ENCODE measurements at regions not wholly inside any gene's neighbourhood (a gene's known extent, or its start where the extent isn't known, plus 50 kb on each side); places are given as distances from the start of the nearest gene placed in this dataset.
"Not testable (repeated sequence)": the region's sequence is repeated elsewhere in the genome, so short reads cannot be mapped to it uniquely, and the experiment has no call there.

DNA sequence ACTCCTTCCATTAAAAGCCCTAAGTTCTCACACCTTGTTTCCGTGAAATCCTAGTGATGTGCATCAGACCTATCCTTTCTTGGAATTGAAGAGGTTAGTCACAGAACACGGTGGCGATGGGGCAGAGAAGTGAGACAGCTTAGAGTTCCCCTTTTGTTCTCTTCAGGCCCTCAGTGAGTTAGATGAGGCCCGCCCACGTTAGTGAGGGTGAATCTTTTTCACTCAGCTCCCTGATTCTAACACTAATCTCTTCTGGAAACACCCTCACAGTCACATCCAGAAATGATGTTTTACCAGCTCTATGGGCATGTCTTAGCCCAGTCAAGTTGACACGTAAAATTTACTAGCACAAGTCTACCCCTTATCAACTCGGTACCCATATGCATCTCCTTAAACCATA, 172.7 kb upstream of the NOX3 start:
- no peaks in the 10 kb centered on the region for H3K4me1 ChIP-seq (ENCODE audit: control insufficient read depth in 5 of 5, insufficient read depth in 5 of 5, low read length in 5 of 5)
- H3K36me3 ChIP-seq (ENCODE audit: control insufficient read depth in 4 of 4, insufficient read depth in 4 of 4, low read length in 4 of 4), result no peaks in the 10 kb centered on the region
- 86 to 93% methylated on average over 7 of the region's 7 CpGs for WGBS, 2 donors
- H3K27ac ChIP-seq (ENCODE audit: low read depth in 1 of 2, low read length in 1 of 2), result no peak overlapping the region
- no peak overlapping the region for H3K9ac ChIP-seq (ENCODE audit: insufficient read depth in 1 of 2, low read length in 2 of 2)
- no peaks in the 10 kb centered on the region for H3K27me3 ChIP-seq (ENCODE audit: control insufficient read depth in 3 of 3, insufficient read depth in 3 of 3, low read length in 2 of 3)
- H3K4me3 ChIP-seq, result no peak overlapping the region
- no peak for DNase-seq
- TF ChIP-seq, protein P1, sequence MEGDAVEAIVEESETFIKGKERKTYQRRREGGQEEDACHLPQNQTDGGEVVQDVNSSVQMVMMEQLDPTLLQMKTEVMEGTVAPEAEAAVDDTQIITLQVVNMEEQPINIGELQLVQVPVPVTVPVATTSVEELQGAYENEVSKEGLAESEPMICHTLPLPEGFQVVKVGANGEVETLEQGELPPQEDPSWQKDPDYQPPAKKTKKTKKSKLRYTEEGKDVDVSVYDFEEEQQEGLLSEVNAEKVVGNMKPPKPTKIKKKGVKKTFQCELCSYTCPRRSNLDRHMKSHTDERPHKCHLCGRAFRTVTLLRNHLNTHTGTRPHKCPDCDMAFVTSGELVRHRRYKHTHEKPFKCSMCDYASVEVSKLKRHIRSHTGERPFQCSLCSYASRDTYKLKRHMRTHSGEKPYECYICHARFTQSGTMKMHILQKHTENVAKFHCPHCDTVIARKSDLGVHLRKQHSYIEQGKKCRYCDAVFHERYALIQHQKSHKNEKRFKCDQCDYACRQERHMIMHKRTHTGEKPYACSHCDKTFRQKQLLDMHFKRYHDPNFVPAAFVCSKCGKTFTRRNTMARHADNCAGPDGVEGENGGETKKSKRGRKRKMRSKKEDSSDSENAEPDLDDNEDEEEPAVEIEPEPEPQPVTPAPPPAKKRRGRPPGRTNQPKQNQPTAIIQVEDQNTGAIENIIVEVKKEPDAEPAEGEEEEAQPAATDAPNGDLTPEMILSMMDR (IDR thresholded peaks at IDR 0.05; ENCODE audit: control extremely low read depth, extremely low read depth), result no peak
- no peak for ATAC-seq (ENCODE audit: insufficient read depth, low FRiP score)
- peaks cover 0 to 2% (median 0%) of the 10 kb centered on the region in 4 donors for H3K9me3 ChIP-seq (ENCODE audit: control insufficient read depth in 4 of 4, insufficient read depth in 3 of 4, low read length in 3 of 4)

DNA sequence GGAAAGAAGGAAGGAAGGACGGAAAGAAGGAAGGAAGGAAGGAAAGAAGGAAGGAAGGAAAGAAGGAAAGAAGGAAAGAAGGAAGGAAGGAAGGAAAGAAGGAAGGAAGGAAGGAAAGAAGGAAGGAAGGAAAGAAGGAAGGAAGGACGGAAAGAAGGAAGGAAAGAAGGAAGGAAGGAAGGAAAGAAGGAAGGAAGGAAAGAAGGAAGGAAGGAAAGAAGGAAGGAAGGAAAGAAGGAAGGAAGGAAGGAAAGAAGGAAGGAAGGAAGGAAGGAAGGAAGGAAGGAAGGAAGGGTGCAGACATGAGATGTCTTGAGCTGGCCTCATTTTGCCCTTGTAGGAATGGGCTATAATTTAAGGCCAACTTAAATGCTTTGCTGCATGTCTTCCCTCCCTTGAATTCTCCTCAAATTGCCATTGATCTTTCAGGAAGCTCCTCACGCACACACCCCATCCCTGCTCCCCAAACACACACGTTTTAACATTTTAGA, 172.1 kb upstream of the NOX3 start:
- H3K9ac ChIP-seq (ENCODE audit: insufficient read depth in 1 of 2, low read length in 2 of 2); H3K36me3 ChIP-seq (ENCODE audit: control insufficient read depth in 4 of 4, insufficient read depth in 4 of 4, low read length in 4 of 4); H3K4me3 ChIP-seq; H3K4me1 ChIP-seq (ENCODE audit: control insufficient read depth in 5 of 5, insufficient read depth in 5 of 5, low read length in 5 of 5); H3K27me3 ChIP-seq (ENCODE audit: control insufficient read depth in 3 of 3, insufficient read depth in 3 of 3, low read length in 2 of 3); DNase-seq; H3K9me3 ChIP-seq (ENCODE audit: control insufficient read depth in 4 of 4, insufficient read depth in 3 of 4, low read length in 3 of 4); ATAC-seq (ENCODE audit: insufficient read depth, low FRiP score); H3K27ac ChIP-seq (ENCODE audit: low read depth in 1 of 2, low read length in 1 of 2): not testable (repeated sequence)
- 70 to 82% methylated on average over 4 of the region's 4 CpGs for WGBS, 2 donors

DNA sequence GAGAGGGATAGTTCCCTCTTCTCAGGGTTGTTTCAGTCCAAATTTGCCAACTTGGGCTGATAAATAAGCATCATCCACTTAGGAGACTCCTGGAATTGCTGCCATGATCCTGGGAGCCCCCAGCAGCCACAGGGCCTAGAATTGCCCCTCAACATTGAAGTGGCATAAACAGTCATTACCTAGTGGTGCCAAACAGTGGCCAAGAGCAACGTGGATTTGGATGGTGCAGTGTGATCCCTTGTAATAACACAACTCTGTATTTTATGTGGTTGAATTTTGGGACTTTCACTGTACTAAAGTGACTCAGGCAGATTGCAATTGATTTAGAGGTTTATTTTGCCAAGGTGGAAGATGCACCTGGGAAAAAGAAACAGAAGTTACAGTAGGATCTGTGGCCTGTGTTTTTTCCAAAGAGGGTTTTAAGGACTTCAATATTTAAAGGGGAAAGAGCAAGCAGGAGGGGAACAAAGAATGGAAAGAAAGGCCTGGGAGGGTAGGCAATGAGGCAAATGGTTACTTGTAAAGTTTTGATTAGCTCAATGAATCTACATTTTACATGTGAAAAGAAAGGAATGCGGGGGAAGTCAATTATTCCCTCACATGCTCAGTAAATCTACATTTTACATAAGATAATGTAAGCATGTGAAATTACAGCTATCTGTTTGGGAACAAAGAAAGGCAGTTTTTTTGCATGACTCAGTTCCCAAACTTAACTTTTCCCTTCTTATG, 168.0 kb upstream of the NOX3 start:
- H3K9me3 ChIP-seq (ENCODE audit: control insufficient read depth in 4 of 4, insufficient read depth in 3 of 4, low read length in 3 of 4), result no peaks in the 10 kb centered on the region
- TF ChIP-seq, protein P1 (IDR thresholded peaks at IDR 0.05; ENCODE audit: control extremely low read depth, extremely low read depth), result no peak
- H3K27me3 ChIP-seq (ENCODE audit: control insufficient read depth in 3 of 3, insufficient read depth in 3 of 3, low read length in 2 of 3), result no peaks in the 10 kb centered on the region
- no peak overlapping the region for H3K9ac ChIP-seq (ENCODE audit: insufficient read depth in 1 of 2, low read length in 2 of 2)
- no peak overlapping the region for H3K4me3 ChIP-seq
- no peak overlapping the region for H3K27ac ChIP-seq (ENCODE audit: low read depth in 1 of 2, low read length in 1 of 2)
- H3K36me3 ChIP-seq (ENCODE audit: control insufficient read depth in 4 of 4, insufficient read depth in 4 of 4, low read length in 4 of 4), result no peaks in the 10 kb centered on the region
- H3K4me1 ChIP-seq (ENCODE audit: control insufficient read depth in 5 of 5, insufficient read depth in 5 of 5, low read length in 5 of 5), result no peaks in the 10 kb centered on the region
- DNase-seq (no peak), ATAC-seq (ENCODE audit: insufficient read depth, low FRiP score) (no peak)
- 78 to 81% methylated on average over 2 of the region's 2 CpGs for WGBS, 2 donors

DNA sequence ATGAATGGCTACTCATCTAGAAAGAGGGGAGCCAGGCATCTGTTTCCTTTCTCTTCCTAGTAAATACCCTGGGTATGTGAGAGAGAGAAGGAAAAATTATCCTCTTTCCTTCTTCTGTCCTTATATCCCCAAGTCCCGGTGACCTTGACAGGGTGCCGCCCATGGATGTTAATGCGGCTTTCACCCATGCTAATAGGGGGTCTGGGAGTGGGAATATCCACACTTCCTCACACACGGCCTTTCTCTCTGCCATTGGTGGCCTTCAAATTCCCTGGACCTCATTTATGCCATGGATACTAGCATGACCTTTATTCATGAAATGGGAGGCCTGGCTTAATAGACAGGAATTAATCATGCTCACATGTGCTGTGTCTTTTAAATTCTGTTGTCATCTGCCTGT, 159.0 kb upstream of the NOX3 start:
- Histone ChIP-seq H3K36me3 (ENCODE audit: control insufficient read depth in 4 of 4, insufficient read depth in 4 of 4, low read length in 4 of 4) (no peaks in the 10 kb centered on the region), H3K4me3 (no peak overlapping the region), H3K27ac (ENCODE audit: low read depth in 1 of 2, low read length in 1 of 2) (no peak overlapping the region), H3K9ac (ENCODE audit: insufficient read depth in 1 of 2, low read length in 2 of 2) (no peak overlapping the region), H3K4me1 (ENCODE audit: control insufficient read depth in 5 of 5, insufficient read depth in 5 of 5, low read length in 5 of 5) (no peaks in the 10 kb centered on the region), H3K9me3 (ENCODE audit: control insufficient read depth in 4 of 4, insufficient read depth in 3 of 4, low read length in 3 of 4) (peaks cover 0 to 27% (median 11%) of the 10 kb centered on the region in 4 donors), H3K27me3 (ENCODE audit: control insufficient read depth in 3 of 3, insufficient read depth in 3 of 3, low read length in 2 of 3) (no peaks in the 10 kb centered on the region)
- ATAC-seq (ENCODE audit: insufficient read depth, low FRiP score) (no peak), DNase-seq (no peak)
- TF ChIP-seq, protein P1 (IDR thresholded peaks at IDR 0.05; ENCODE audit: control extremely low read depth, extremely low read depth), result no peak
- WGBS, 2 donors, result 67 to 84% methylated on average over 4 of the region's 4 CpGs
